ENCODE measurements at regions not wholly inside any gene's neighbourhood (a gene's known extent, or its start where the extent isn't known, plus 50 kb on each side); places are given as distances from the start of the nearest gene placed in this dataset.
"Not testable (repeated sequence)": the region's sequence is repeated elsewhere in the genome, so short reads cannot be mapped to it uniquely, and the experiment has no call there.

DNA sequence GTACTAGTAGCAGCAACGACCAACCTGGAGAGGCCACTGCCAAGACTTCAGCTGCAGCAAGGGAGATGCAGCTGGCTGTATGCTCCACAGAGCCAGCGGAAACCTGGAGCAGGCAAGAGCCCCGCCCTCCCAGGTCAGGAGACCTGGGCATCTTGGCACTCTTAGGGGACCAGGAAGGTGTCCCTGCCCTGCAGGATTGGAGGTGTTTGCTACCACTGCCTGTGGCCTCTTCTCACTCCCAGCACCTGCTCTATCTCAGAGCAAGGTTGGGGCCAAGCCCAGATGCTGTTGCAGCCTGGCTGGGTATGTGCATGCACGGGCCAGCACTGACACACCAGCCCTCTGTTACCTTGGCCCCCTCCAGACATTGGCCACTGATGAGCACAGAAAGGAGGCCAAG, 1512.8 kb downstream of the REEP3 start:
- DNase-seq (ENCODE audit: low read depth): no peak

DNA sequence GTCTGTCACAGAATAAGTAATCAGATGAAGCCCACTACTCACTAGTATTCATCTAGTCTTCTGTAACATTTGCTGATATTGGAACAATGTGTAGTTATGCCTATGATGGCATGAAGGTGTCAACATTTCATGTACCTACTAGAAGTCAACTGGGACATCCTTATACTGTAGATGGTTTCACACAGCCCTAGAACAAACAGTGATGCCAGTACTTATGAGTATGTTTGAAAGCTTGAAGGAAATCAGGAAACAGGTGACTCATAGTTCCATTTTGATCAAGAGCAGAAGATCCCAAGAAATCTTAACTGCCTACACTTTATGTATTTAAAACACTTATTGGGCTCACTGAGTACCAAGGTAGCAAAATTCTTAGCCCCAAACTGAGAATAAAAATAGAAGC, 1519.6 kb downstream of the REEP3 start:
- no peak for DNase-seq (ENCODE audit: low read depth)

DNA sequence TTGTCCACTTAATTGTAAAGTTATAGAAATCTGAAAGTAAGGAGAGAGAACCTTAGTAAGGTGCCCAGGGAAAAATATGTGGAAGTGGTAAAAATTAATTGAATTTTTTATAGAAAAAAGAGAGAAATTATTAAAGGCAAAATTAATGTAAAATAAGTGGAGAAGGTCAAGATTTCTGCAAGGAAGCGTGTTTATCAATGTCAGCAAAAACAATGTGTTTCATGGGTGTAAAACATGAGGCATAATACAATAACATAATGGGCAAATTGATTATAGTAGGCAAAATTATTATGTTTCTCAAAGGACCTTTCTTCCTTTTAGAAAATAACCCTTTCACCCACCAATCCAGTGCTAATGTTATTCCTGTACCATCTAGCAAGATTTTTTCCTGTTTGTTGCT, 1520.1 kb downstream of the REEP3 start:
- no peak for DNase-seq (ENCODE audit: low read depth)

DNA sequence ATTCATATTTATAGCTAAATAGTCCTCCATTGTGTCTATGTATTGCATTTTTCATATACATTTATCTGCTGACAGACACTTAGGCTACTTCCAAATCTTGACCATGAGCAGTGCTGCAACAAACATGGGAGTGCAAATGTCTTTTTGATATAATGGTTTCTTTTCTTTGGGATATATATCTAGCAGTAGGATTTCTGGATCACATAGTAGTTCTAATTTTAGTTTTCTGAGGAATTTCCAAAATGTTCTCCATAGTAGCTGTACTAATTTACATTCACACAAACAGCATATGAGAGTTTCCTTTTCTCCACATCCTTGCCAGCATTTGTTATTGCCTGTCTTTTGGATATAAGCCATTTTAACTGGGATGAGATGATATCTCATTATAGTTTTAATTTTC, 1521.3 kb downstream of the REEP3 start:
- no peak for DNase-seq (ENCODE audit: low read depth)

DNA sequence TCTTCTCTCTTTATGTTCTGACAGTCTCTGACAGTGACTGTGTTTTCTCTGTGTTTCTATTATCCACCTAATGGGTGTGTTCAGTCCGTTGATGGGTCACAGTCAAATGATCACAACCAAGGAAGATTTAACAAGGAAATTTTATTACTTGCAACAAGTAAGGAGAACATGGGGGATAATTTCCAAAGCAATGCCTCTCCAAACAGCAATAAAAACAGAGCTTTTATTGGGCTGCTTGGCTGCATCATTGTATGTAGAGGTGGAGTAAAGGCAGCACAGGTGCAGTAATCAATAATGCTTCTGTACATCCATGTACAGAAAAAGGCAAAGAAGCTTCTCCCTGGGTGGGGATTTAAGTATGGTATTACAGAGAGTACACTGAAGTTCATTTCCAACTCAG, 1525.6 kb downstream of the REEP3 start:
- no peak for DNase-seq (ENCODE audit: low read depth)

DNA sequence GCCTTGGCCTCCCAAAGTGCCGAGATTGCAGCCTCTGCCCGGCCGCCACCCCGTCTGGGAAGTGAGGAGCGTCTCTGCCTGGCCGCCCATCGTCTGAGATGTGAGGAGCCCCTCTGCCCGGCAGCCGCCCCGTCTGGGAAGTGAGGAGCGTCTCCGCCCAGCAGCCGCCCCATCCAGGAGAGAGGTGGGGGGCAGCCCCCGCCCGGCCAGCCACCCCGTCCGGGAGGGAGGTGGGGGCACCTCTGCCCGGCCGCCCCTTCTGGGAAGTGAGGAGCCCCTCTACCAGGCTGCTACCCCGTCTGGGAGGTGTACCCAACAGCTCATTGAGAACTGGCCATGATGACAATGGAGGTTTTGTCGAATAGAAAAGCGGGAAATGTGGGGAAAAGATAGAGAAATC, 1530.9 kb downstream of the REEP3 start:
- DNase-seq (ENCODE audit: low read depth): not testable (repeated sequence)

DNA sequence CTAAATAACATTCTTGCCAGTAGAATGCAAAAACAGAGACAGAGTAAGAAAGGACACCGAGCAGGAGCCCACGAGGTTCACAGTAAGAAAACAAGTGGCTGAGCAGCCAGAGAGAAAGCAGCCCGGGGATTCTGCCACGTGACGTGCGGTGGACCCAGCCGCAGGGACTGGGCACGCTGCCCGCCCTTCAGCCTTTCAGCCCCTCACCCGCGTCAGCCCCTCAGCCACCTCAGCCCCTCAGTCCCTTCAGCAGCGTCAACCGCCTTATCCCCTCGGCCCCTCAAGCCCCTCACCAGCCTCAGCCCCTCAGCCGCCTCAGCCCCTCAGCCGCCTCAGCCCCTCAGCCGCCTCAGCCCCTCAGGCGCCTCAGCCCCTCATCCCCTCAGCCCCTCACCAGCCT, 1532.2 kb downstream of the REEP3 start:
- DNase-seq (ENCODE audit: low read depth): not testable (repeated sequence)

DNA sequence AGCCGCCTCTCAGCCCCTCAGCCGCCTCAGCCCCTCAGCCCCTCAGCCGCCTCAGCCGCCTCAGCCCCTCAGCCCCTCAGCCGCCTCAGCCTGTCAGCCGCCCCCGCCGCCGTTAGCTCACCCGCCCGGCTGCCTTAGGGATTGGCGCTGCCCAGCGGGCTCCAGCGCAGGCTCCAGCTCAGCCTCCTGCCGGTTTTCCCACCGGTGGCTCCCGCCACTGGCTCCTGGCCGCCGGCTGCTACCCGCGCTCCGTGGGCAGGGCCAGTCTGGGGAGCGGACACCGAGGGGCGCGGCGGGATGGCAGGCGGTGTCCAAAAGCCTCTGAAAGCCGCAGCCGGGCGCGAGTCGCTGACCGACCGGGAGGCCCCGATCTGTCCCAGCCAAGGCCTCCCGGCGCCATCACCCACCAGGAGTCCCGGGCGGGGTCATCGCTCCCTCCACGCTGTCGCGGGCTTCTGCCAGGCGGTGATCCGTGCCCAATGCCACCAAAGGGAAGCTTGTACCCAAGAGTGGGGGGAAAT, 1532.7 kb downstream of the REEP3 start:
- DNase-seq (ENCODE audit: low read depth): not testable (repeated sequence)

DNA sequence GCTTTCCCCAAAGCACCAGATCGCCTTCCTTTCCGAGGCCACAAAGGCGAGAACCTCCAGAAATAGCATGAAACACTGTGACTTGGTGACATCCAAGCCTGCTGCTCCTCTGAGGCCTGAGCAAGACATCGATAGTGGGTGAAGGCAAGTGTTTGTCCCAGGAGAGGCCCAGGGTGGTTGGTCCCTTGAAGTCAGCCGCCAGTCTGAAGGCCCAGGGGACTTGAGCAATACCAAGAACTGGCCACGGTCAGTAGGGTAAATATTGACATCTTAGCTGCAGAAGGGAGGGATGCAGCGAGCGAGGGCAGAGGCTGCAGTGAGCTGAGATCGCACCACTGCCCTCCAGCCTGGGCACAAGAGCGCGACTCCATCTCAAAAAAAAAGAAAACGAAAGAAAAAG, 1533.5 kb downstream of the REEP3 start:
- DNase-seq (ENCODE audit: low read depth): not testable (repeated sequence)

DNA sequence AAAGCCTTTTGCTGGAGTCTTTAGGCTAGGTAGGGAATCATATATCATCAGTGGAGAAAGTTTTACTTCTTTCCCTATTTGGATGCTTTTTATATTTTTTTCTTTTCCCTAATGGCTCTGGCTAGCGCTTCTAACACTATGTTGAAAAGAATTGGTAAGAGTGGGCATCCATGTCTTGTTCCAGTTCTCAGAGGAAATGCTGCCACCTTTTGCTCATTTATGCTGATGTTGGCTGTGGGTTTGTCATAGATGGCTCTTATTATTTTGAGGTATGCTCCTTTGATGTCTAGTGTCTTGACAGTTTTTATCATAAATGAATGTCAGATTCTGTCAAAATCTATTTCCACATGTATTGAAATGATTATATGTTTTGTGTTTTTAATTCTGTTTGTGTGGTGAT, 1544.1 kb downstream of the REEP3 start:
- no peak for DNase-seq (ENCODE audit: low read depth)

DNA sequence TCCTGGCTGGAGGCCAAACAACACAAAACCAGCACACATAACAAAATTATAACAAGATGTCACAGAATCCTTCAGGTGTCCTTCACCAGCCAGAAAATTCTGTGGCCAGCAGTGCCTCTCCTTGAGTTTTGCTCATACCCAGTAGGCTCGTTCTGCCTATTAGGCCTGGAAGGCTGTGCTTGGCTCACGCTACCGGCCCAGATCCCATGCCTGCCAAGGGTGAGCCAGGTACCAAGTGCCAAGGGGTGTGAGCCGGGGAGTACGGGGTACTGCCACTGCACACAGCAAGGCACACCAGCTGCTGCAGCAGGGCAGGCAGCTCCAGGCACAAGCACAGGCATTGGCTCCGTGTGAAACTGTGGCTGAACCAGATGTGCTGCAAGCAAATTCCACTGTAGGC, 1562.0 kb downstream of the REEP3 start:
- DNase-seq (ENCODE audit: low read depth): no peak

DNA sequence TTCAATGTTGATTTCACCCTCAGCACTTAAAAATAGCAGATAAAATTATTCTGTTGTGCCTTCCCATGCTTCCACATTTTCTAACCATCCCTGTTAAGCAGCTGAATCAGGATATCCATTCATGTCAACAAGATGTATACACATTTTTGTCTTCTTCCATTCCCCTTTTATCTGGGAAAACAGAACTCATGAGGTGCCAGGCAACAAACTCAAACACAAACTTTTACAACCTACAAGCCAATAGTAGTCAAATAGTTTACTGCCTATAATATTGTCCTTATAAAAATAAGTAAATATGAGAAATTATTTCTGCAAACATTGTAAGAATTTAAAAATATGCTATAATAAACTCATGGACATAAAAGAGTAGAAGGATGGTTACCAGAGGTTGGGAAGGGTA, 1569.8 kb downstream of the REEP3 start:
- no peak for DNase-seq (ENCODE audit: low read depth)

DNA sequence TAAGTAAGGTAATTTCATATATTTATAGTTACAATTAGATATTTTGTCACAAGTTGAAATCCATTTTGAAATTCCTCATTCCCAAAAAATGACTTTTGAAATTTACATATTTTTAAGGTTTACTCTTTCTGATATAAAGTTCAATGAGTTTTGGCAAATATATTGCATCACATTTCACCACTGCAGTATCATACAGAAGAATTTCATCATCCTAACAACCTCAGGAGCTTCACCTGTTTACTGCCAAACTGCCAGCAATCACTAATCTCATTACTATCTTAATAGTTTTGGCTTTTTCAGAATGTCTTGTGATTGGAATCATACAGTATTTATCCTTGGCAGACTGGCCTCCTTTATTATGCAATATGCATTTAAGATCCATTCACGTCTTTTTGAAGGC, 1578.9 kb downstream of the REEP3 start:
- no peak for DNase-seq (ENCODE audit: low read depth)

DNA sequence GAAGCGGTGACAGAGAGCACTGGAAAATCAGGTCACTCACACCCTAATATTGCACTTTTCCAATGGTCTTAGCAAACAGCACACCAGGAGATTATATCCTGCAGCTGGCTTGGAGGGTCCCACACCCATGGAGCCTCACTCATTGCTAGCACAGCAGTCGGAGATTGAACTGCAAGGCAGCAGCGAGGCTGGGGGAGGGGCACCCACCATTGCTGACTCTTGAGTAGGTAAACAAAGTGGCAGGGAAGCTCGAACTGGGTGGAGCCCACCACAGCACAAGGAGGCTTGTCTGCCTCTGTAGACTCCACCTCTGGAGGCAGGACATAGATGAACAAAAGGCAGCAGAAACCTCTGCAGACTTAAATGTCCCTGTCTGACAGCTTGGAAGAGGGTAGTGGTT, 1579.7 kb downstream of the REEP3 start:
- DNase-seq (ENCODE audit: low read depth): not testable (repeated sequence)

DNA sequence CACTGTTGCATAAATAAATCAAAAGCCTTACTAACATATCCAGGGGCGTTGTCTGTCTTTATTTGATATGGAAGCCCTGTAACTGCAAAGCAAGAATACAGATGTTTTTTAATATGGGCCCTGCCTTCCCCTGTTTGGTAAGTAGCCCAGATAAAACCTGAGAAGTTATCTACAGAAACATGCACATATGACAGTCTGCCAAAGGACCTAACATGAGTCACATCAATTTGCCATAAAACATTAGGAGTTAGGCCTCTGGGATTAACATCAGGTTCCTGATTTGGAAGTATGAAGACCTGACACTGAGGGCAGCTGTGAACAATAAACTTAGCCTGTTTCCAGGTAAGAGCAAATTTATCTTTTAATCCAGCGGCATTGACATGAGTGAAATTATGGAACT, 1588.8 kb downstream of the REEP3 start:
- no peak for DNase-seq (ENCODE audit: low read depth)

DNA sequence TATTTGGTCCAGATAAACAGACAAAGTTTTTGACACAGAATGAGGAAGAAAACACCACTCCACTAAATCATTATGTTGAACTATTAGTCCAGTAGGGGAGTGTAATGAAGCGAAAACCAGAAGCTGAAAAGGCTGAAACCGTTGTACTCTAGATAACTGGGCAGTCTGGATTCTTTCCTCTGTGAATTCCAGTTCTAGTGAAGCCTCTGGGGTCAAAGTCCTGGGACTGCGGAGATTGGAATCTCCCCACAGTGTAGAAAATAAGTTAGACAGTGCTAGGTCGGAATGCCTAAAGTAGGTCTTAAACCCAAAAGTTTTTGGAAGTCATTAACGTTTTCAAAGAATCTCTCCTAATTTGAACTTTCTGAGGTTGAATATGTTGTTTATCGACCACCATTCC, 1589.9 kb downstream of the REEP3 start:
- DNase-seq (ENCODE audit: low read depth): not testable (repeated sequence)

DNA sequence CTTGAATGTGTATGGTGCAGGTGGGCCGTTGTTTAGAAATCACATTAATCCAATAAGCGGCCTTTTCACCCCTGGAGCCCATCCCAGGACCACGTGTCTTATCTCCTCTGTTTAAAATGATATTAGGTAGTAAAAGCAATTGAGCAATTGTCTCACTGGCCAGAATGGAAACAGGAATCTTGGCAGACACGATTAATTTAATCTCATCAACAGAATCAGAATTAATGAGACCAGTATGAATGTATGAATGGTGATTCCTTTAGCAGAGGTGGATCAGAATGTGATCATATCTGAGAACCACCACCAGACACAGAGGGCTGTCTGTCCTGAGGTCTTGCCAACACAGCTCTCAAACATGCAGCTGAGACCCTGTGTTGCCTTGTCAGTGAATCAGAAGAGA, 1591.4 kb downstream of the REEP3 start:
- DNase-seq (ENCODE audit: low read depth): no peak

DNA sequence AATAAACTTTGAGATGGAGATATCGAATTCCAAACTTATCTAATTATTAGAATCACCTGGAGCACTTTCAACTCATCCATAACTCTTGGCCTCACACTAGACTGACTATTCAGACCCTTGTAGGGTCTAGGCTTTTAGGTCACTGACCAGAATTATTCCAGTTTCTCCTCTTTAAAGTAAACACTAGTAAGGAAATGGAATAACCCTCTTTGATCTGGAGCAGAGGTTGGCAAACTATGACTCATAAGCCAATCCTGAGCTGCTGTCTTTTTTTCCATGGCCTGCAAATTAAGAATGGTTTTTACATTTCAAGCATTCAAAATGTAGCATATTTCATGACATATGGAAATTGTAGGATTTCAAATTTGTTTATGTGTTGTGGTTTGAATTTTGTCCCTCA, 1601.9 kb downstream of the REEP3 start:
- DNase-seq (ENCODE audit: low read depth): no peak

DNA sequence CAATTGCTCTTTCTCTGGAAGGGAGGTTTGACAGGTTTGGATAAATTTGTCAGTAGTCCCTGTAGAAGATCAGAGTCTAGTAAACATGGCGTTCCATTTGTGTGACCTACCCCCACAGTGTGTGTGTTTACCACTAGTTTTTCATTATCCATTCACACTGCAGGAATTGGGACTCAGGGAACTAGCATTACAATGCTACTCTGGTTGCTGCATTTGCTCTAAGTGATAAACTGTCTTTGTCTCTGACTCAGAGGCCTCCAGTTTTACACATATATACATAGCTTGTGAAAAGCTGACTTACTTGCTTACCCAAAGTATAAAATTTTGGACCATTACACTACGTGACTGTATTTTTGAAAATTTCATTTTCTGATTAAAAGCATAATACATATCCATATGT, 1604.0 kb downstream of the REEP3 start:
- no peak for DNase-seq (ENCODE audit: low read depth)

DNA sequence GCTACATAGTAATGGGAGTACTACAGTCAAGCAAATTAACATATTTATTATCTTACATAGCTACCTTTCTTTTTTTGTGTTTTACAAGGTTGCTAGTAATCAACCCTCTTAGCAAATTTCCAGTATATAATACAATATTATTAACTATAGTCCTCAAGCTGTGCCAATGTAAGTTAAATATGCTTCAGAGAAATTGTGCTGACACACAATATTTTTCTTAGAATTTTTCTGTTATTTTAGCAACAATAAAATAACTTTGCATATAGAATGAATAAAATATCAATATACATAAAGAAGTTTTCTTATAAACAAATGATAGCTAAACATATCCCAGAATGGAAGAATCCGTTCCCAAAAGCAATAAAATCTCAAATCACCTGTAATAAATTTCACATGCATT, 1605.1 kb downstream of the REEP3 start:
- DNase-seq (ENCODE audit: low read depth): no peak

DNA sequence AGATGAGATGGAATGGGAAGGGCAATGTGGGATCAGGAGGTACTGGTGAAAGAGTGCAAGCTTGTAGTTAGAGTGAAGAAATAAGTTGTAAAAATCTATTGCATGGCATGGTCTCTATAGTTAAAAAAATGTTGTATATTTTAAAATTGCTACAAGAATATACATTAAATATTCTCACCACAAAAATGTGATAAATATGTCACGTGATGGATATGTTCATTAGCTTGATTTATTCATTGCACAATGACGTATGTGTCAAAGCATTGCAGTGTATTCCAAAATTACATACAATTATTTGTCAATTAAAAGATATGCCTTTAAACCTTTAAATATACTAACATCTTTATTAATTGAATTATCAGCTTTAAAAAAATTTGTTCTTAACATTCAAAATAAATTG, 1607.1 kb downstream of the REEP3 start:
- no peak for DNase-seq (ENCODE audit: low read depth)

DNA sequence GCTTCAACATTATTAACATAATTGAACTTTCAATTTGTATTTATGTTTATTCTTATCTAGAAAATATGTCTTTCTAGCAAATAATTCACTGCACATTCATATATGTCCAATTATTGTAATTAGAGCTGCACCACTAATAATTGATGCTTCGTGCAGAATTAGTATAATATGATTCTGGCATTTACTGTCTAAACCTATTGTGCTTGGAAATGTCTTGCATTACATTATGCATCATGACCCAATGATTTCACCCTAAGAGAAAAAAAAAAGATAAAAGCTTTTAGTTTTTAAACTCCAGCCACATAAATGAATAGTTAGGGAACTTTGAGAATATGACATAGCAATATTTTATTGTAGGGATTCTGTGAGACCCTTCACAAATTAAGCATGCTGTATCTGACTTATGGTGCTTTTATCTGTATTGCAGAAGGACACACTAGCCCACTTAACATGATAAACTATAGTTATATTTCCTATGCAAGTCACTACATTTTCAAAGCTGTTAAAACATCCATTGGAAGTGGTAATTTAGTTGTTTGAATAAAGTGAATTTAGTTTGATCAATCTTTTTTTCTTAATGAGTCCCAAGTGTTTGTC, 1609.1 kb downstream of the REEP3 start:
- no peak for DNase-seq (ENCODE audit: low read depth)

DNA sequence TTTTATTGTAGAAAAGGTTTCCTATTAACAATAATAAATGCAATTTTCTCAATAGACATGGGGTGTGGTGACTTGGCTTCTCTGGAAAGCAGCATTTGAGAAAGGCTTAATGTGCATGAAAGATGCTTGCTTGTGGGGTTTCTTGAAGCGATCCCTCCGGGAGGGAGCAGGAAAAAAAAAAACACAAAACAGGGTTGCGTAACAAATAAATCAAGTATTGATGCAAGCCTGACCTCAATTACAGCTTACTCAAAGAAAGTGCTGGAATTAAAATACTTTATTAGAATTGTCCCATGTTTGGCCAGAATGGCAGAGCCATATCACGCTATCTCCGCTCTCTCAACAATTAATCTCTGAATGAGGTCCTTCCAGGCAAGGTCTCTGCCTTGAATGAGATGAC, 1612.5 kb downstream of the REEP3 start:
- DNase-seq (ENCODE audit: low read depth): no peak

DNA sequence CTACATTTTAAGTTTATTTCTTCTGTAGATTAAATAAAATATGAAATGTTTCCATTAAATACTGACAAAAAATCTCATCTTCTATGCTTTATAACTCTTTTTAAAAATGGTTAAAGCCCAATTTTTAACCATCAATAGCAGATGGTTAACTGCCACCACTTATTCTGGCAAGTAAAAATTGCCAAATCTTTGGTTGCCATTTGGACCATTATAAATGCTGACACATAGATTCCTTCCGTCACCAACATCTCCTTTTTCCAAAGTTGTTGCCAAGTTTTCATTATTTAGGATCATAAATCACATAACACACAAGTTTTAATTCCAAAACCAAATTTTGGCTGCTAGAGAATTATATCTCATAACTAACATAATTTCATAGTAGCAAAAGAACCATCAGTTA, 1614.3 kb downstream of the REEP3 start:
- no peak for DNase-seq (ENCODE audit: low read depth)

Data from HS-5 (cell line).